Ovary (tissue), 7 donors: ENCODE measurements at regions not wholly inside any gene's neighbourhood (a gene's known extent, or its start where the extent isn't known, plus 50 kb on each side); places are given as distances from the start of the nearest gene placed in this dataset.

Experiments
- DNase-seq, 5 donors: peaks; one replicate each; pipeline ENCODE4 v3.0.0-alpha.2; 2019 to 2020
- H3K27ac ChIP-seq, 2 donors: fragments of 200-600 bp; one replicate each; pipeline versions ENCODE4 v1.5.1 to v1.8.0; 2019 to 2022
- H3K27me3 ChIP-seq: fragments of 200-600 bp; one replicate; pipeline ENCODE4 v1.8.0; 2022
- H3K36me3 ChIP-seq: fragments of 200-600 bp; sonication (generic); one replicate; pipeline ENCODE4 v1.5.1; 2019
- H3K4me1 ChIP-seq: one replicate; pipeline ENCODE4 v1.8.1; 2013; ENCODE audit warnings: mild to moderate bottlenecking, moderate library complexity; ENCODE audit not compliant: insufficient read depth
- H3K4me3 ChIP-seq: fragments of 200-600 bp; sonication (generic); one replicate; pipeline ENCODE4 v1.5.1; 2017
- H3K9me3 ChIP-seq, 2 donors: fragments of 200-600 bp in 1 of 2; sonication (generic) in 1 of 2; one replicate each; pipeline versions ENCODE4 v1.5.1 to v1.8.1; 2013 to 2019; ENCODE audit warnings: mild to moderate bottlenecking in 1 of 2, moderate library complexity in 1 of 2
- CTCF ChIP-seq, 3 donors: fragments of 450-650 bp in 2 of 3; fragments of 200-600 bp in 1 of 3; IDR thresholded peaks; one replicate each; pipeline versions ENCODE4 v1.5.1 to v1.8.0; 2016 to 2022; ENCODE audit warnings: antibody characterized with exemption in 3 of 3, mild to moderate bottlenecking in 1 of 3
- EP300 ChIP-seq: sonication (generic); formaldehyde crosslinking; IDR thresholded peaks from one replicate; pipeline ENCODE4 v1.6.1; 2017; ENCODE audit warnings: antibody characterized with exemption
- POLR2A ChIP-seq: fragments of 450-650 bp; IDR thresholded peaks from one replicate; pipeline ENCODE4 v1.6.1; 2017; ENCODE audit warnings: antibody characterized with exemption, mild to moderate bottlenecking, moderate library complexity
- WGBS, 3 donors: extraction: QIAGEN DNeasy Blood & Tissue Kit in 1 of 3; methylation state at CpG; one replicate each; pipeline versions ENCODE4 v1.1.5 to v1.1.7; 2013 to 2017; 5-methylcytosine and 5-hydroxymethylcytosine counted together
- intact Hi-C, 4 donors: fragments of 100-400 bp; cut with DNase I; formaldehyde crosslinking; loops; one replicate each; pipeline versions ENCODE4 v1.11.0 to v1.15.1; 2022 to 2023
- donor health status: DM: no; HTN: no; CAD: no; lungs with moderate emphysema.
- donor health status: DM: no; HTN: no; CAD: no.
- donor health status: Bipolar disorder and iron deficiency.
- donor health status: DM: no; HTN: no; CAD: no.
- donor health status: DM: yes; HTN: yes; CAD: no.

- no peaks in the 10 kb centered on the region for H3K27me3 ChIP-seq
- H3K27ac ChIP-seq = no peak overlapping the region
- 83 to 93% (median 88%) methylated on average over 12 of the region's 12 CpGs for WGBS, 3 donors
- no peaks in the 10 kb centered on the region for H3K9me3 ChIP-seq
- H3K4me3 ChIP-seq = no peak overlapping the region
- intact Hi-C loops = no loop called here
- H3K4me1 ChIP-seq = no peaks in the 10 kb centered on the region
- no peaks in the 10 kb centered on the region for H3K36me3 ChIP-seq
- DNase-seq = no peak
- TF ChIP-seq POLR2A = no peak
- TF ChIP-seq EP300 = no peak
- TF ChIP-seq CTCF (IDR thresholded peaks at IDR 0.05) = no peak
Observed at GRCh38 chr17:79138826-79139225, 64.2 kb downstream of the ENGASE start.

- TF ChIP-seq CTCF (IDR thresholded peaks at IDR 0.05) = no peak
- TF ChIP-seq EP300 = no peak
- no peak for TF ChIP-seq POLR2A
- no peaks in the 10 kb centered on the region for H3K4me1 ChIP-seq
- 2 to 12% (median 7%) methylated on average over 21 to 22 of the region's 22 CpGs for WGBS, 3 donors
- intact Hi-C loops = no loop called here
- H3K27me3 ChIP-seq = no peaks in the 10 kb centered on the region
- H3K36me3 ChIP-seq = no peaks in the 10 kb centered on the region
- DNase-seq = no peak
- no peaks in the 10 kb centered on the region for H3K9me3 ChIP-seq
- no peak overlapping the region for H3K4me3 ChIP-seq
- no peak overlapping the region for H3K27ac ChIP-seq
Observed at GRCh38 chr17:79137789-79138165, 63.2 kb downstream of the ENGASE start.

- Histone ChIP-seq H3K27ac (no peak overlapping the region), H3K4me3 (no peak overlapping the region), H3K27me3 (no peaks in the 10 kb centered on the region), H3K36me3 (no peaks in the 10 kb centered on the region), H3K9me3 (no peaks in the 10 kb centered on the region), H3K4me1 (no peaks in the 10 kb centered on the region)
- 22 to 37% (median 26%) methylated on average over 25 to 26 of the region's 26 CpGs for WGBS, 3 donors
- intact Hi-C loops = no loop called here
- TF ChIP-seq CTCF (IDR thresholded peaks at IDR 0.05) = no peak
- TF ChIP-seq EP300 = no peak
- no peak for TF ChIP-seq POLR2A
- no peak for DNase-seq
Observed at GRCh38 chr17:79137015-79137788, 62.6 kb downstream of the ENGASE start.

GRCh38 chr17:79136596-79136995, 62.0 kb downstream of the ENGASE start:
- no peak for DNase-seq
- Histone ChIP-seq H3K9me3 (no peaks in the 10 kb centered on the region), H3K36me3 (no peaks in the 10 kb centered on the region), H3K27me3 (no peaks in the 10 kb centered on the region), H3K4me3 (no peak overlapping the region), H3K4me1 (no peaks in the 10 kb centered on the region), H3K27ac (no peak overlapping the region)
- WGBS, 3 donors = 64 to 81% (median 72%) methylated on average over 10 of the region's 10 CpGs
- intact Hi-C loops = no loop called here
- TF ChIP-seq CTCF (IDR thresholded peaks at IDR 0.05) (no peak), EP300 (no peak), POLR2A (no peak)
